Sigmoid colon (tissue), 6 donors: ENCODE measurements at regions not wholly inside any gene's neighbourhood (a gene's known extent, or its start where the extent isn't known, plus 50 kb on each side); places are given as distances from the start of the nearest gene placed in this dataset.

Source experiments
- DNase-seq: peaks from one replicate; pipeline ENCODE4 v3.0.0-alpha.2; 2019
- H3K27ac ChIP-seq, 4 donors: fragments of 200-600 bp; sonication (generic); one replicate each; pipeline ENCODE4 v1.5.1; 2016 to 2019; ENCODE audit warnings: mild to moderate bottlenecking in 1 of 4
- H3K27me3 ChIP-seq, 3 donors: fragments of 200-600 bp; sonication (generic); one replicate each; pipeline ENCODE4 v1.5.1; 2019; ENCODE audit warnings: mild to moderate bottlenecking in 1 of 3
- H3K36me3 ChIP-seq, 4 donors: fragments of 200-600 bp; sonication (generic); one replicate each; pipeline ENCODE4 v1.5.1; 2016 to 2019
- H3K4me1 ChIP-seq, 4 donors: fragments of 200-600 bp; sonication (generic); one replicate each; pipeline ENCODE4 v1.5.1; 2017 to 2019
- H3K4me3 ChIP-seq, 4 donors: fragments of 200-600 bp; sonication (generic); one replicate each; pipeline ENCODE4 v1.5.1; 2017 to 2019; ENCODE audit warnings: mild to moderate bottlenecking in 2 of 4, moderate library complexity in 1 of 4
- H3K9me3 ChIP-seq, 4 donors: fragments of 200-600 bp in 3 of 4; sonication (generic) in 3 of 4; one replicate each; pipeline versions ENCODE4 v1.5.1 to v1.6.1; 2013 to 2019
- EP300 ChIP-seq, 4 donors: sonication (generic); formaldehyde crosslinking; IDR thresholded peaks; one replicate each; pipeline ENCODE4 v1.6.1; 2017; ENCODE audit warnings: antibody characterized with exemption in 4 of 4
- POLR2A ChIP-seq, 2 donors: fragments of 450-650 bp; IDR thresholded peaks; one replicate each; pipeline ENCODE4 v1.6.1; 2016; ENCODE audit warnings: antibody characterized with exemption in 2 of 2, mild to moderate bottlenecking in 2 of 2, moderate library complexity in 2 of 2
- POLR2AphosphoS5 ChIP-seq, 4 donors: sonication (generic); formaldehyde crosslinking; IDR thresholded peaks; one replicate each; pipeline ENCODE4 v1.6.1; 2017; ENCODE audit warnings: antibody characterized with exemption in 4 of 4
- WGBS, 2 donors: extraction: QIAGEN DNeasy Blood & Tissue Kit; methylation state at CpG; one replicate each; pipeline ENCODE4 v1.1.7; 2013; 5-methylcytosine and 5-hydroxymethylcytosine counted together
- intact Hi-C: fragments of 100-400 bp; cut with DNase I; formaldehyde crosslinking; loops from one replicate; pipeline ENCODE4 v1.15.1; 2023
- small RNA-seq, 3 donors: library from RNA; depleted of rRNA; stranded (forward); fragments of <200 nt; gene quantifications; one replicate each; pipeline ENCODE3, GENCODE V24; 2016
- TF ChIP-seq, protein P1 (sequence below), 4 experiments: fragments of 450-650 bp in 3 of 4; fragments of 200-600 bp in 1 of 4; IDR thresholded peaks; one replicate each; pipeline ENCODE4 v1.5.1; 2016 to 2019; ENCODE audit warnings: antibody characterized with exemption in 4 of 4, mild to moderate bottlenecking in 3 of 4, moderate library complexity in 2 of 4
- donor health status: healthy with polysubstance abuse.
- donor health status: healthy.

DNA sequence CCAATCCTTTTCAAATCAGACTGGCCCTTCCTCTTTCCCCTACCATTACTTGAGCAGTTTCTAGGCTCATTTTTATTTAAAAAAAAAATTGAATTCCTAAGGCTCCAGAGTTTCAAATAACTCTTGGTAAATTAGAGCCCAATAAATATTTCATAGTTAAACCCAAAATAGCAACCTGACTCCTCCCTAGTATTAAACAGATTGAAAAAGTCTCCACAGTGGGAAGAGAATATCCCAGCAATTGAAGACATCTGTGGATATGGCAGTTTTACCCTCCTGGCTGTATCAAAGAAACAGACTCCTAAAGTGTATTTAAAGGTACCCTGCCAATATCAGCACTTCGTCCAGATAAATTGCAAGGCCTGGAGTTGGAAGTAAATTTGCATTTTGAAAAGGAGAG, 52.7 kb upstream of the GDNF start:
- peaks cover 0 to 16% (median 12%) of the 10 kb centered on the region in 4 donors for H3K4me1 ChIP-seq
- no peak overlapping the region for H3K27ac ChIP-seq
- TF ChIP-seq EP300 (IDR thresholded peaks at IDR 0.05) (no peak), POLR2AphosphoS5 (IDR thresholded peaks at IDR 0.05) (no peak), POLR2A (IDR thresholded peaks at IDR 0.05) (no peak)
- TF ChIP-seq, protein P1, sequence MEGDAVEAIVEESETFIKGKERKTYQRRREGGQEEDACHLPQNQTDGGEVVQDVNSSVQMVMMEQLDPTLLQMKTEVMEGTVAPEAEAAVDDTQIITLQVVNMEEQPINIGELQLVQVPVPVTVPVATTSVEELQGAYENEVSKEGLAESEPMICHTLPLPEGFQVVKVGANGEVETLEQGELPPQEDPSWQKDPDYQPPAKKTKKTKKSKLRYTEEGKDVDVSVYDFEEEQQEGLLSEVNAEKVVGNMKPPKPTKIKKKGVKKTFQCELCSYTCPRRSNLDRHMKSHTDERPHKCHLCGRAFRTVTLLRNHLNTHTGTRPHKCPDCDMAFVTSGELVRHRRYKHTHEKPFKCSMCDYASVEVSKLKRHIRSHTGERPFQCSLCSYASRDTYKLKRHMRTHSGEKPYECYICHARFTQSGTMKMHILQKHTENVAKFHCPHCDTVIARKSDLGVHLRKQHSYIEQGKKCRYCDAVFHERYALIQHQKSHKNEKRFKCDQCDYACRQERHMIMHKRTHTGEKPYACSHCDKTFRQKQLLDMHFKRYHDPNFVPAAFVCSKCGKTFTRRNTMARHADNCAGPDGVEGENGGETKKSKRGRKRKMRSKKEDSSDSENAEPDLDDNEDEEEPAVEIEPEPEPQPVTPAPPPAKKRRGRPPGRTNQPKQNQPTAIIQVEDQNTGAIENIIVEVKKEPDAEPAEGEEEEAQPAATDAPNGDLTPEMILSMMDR (IDR thresholded peaks at IDR 0.05) = no peak
- WGBS, 2 donors = 71 to 72% methylated on average over 1 of the region's 1 CpG
- H3K4me3 ChIP-seq = no peak overlapping the region
- intact Hi-C loops = no loop called here
- H3K9me3 ChIP-seq = no peaks in the 10 kb centered on the region
- DNase-seq = no peak
- H3K36me3 ChIP-seq = no peaks in the 10 kb centered on the region
- no peaks in the 10 kb centered on the region for H3K27me3 ChIP-seq

DNA sequence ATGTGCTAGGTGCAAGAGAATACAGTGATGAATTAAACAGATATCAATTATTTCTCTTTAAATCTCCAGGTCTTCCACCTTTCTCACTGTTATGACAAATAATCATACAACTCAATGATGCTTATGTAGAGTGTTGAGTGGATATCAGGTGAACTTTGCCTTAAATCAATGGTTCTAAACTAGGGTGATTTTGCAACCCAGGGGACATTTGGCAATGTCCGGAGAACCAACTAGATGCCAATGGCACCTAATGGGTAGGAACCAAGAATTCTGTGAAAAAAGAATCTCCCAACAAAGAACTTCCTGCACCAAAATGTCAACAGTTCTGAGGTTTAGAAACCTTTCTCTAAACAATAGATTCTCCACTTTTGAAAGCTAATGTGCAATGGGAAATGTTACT, 52.0 kb upstream of the GDNF start:
- TF ChIP-seq EP300 (IDR thresholded peaks at IDR 0.05) = no peak
- TF ChIP-seq POLR2A (IDR thresholded peaks at IDR 0.05) = no peak
- no peak for TF ChIP-seq POLR2AphosphoS5 (IDR thresholded peaks at IDR 0.05)
- TF ChIP-seq, protein P1 (IDR thresholded peaks at IDR 0.05) = no peak
- 96 to 97% methylated on average over 1 of the region's 1 CpG for WGBS, 2 donors
- H3K27me3 ChIP-seq = no peaks in the 10 kb centered on the region

DNA sequence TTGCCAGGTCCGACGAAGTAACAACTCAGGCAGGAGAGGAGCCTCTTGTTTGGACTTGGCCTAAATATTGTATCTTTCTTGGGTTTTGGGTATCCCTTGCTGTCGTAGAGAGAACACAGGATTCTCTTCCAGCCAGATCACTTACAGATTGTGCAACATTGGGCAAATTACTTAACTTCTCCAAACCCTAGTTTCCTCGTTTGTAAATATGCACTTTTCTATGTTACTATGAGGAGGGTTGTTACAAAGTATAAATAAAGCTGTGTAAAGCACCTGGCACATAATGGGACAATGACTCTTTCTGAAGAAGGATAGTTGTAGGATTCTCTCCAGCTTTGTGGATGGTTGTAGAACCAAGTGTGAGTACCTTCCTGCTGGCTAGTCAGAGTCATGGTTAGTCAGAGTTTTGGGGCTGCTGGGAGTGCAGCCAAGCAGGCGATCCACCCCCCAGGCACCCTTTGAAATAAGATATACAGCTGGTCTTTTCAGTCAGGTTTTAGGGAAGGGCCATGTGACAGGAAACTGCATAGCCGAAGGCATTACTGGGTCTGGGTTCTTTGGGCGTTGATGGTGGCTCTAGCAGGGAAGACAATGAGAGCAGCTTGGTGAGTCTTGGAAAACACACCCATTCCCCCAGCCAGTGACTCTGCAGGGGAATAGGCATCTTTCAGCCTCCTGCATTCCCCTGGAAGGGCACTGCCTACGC, 49.9 kb upstream of the GDNF start:
- Histone ChIP-seq H3K9me3 (no peaks in the 10 kb centered on the region), H3K27me3 (no peaks in the 10 kb centered on the region), H3K27ac (no peak overlapping the region), H3K4me1 (peaks cover 0 to 26% (median 22%) of the 10 kb centered on the region in 4 donors), H3K36me3 (no peaks in the 10 kb centered on the region), H3K4me3 (no peak overlapping the region)
- DNase-seq = no peak
- 75 to 77% methylated on average over 8 of the region's 8 CpGs for WGBS, 2 donors
- no peak for TF ChIP-seq POLR2A (IDR thresholded peaks at IDR 0.05)
- TF ChIP-seq EP300 (IDR thresholded peaks at IDR 0.05) = no peak
- TF ChIP-seq, protein P1 (IDR thresholded peaks at IDR 0.05) = no peak
- TF ChIP-seq POLR2AphosphoS5 (IDR thresholded peaks at IDR 0.05) = no peak
- intact Hi-C loops = no loop called here

More for the DNA sequence above, 52.0 kb upstream of the GDNF start:
- no peak overlapping the region for H3K4me3 ChIP-seq
- no peak for DNase-seq
- no peaks in the 10 kb centered on the region for H3K36me3 ChIP-seq
- no peaks in the 10 kb centered on the region for H3K9me3 ChIP-seq
- H3K4me1 ChIP-seq = peaks cover 0 to 17% (median 13%) of the 10 kb centered on the region in 4 donors
- intact Hi-C loops = no loop called here
- H3K27ac ChIP-seq = no peak overlapping the region

Small RNA genes in the stretch of these regions (small RNA-seq; reads per million reads assigned to genes)
- 0 reads per million in 3 donors for gene LINC02110
